OCI-LY3 (cell line): ENCODE measurements at regions not wholly inside any gene's neighbourhood (a gene's known extent, or its start where the extent isn't known, plus 50 kb on each side); places are given as distances from the start of the nearest gene placed in this dataset.

ENCODE experiments used
- H2AFZ ChIP-seq: fragments of 200-600, 300-600 bp; shearing (Covaris generic); 2 replicates; pipeline ENCODE4 v1.6.0; 2014; ENCODE audit warnings: antibody characterized with exemption, low read depth, low read length
- H3K27ac ChIP-seq: fragments of 200-600, 300-600 bp; sonication (generic); 2 replicates; pipeline ENCODE4 v1.5.1; 2014; ENCODE audit warnings: mild to moderate bottlenecking, low read length, moderate library complexity, mixed read lengths
- H3K27me3 ChIP-seq: fragments of 200-600, 300-600 bp; sonication (generic); 2 replicates; pipeline ENCODE4 v1.6.1; 2014; ENCODE audit warnings: low read depth, low read length, mixed read lengths
- H3K36me3 ChIP-seq: fragments of 200-600, 300-600 bp; sonication (generic); replicated peaks from 2 replicates; pipeline ENCODE3; 2014; ENCODE audit warnings: low read depth, low read length, mixed read lengths
- H3K4me1 ChIP-seq: fragments of 300-600, 200-600 bp; sonication (generic); 2 replicates; pipeline ENCODE4 v1.6.1; 2014; ENCODE audit warnings: low read length, mixed read lengths
- H3K4me2 ChIP-seq: fragments of 200-600, 300-600 bp; sonication (generic); 2 replicates; pipeline ENCODE4 v1.6.1; 2014; ENCODE audit warnings: low read length, mixed read lengths
- H3K4me3 ChIP-seq: fragments of 300-600, 200-600 bp; sonication (generic); 2 replicates; pipeline ENCODE4 v1.5.1; 2014; ENCODE audit warnings: antibody characterized with exemption, mild to moderate bottlenecking, low read length, moderate library complexity
- H3K79me2 ChIP-seq: fragments of 300-600, 200-600 bp; shearing (Covaris generic); 2 replicates; pipeline ENCODE4 v1.6.1; 2014; ENCODE audit warnings: mild to moderate bottlenecking, low read length, mixed read lengths
- H3K9ac ChIP-seq: fragments of 300-600, 200-600 bp; shearing (Covaris generic); 2 replicates; pipeline ENCODE4 v1.6.0; 2014; ENCODE audit warnings: mild to moderate bottlenecking, low read length, moderate library complexity
- H3K9me3 ChIP-seq: fragments of 200-600, 300-600 bp; shearing (Covaris generic); 2 replicates; pipeline ENCODE4 v1.6.1; 2014; ENCODE audit warnings: low read length, mixed read lengths; ENCODE audit not compliant: insufficient read depth
- H4K20me1 ChIP-seq: fragments of 200-600, 300-600 bp; sonication (generic); 2 replicates; pipeline ENCODE4 v1.6.1; 2016; ENCODE audit warnings: low read length, mixed read lengths; ENCODE audit not compliant: insufficient read depth
- CTCF ChIP-seq: fragments of 200-600, 300-600 bp; sonication (generic); IDR thresholded peaks from 2 replicates; pipeline ENCODE4 v1.5.1; 2014; ENCODE audit warnings: antibody characterized with exemption, low read length, low read depth
- EZH2phosphoT487 ChIP-seq: fragments of 200-600 bp; shearing (Covaris generic); IDR thresholded peaks from 2 replicates; pipeline ENCODE4 v1.6.1; 2018; ENCODE audit warnings: antibody characterized with exemption, mixed run types, low read depth

GRCh38 chr18:72223733-72224132, 320.4 kb downstream of the CBLN2 start:
- H3K9ac ChIP-seq, result no peak overlapping the region
- no peak overlapping the region for H2AFZ ChIP-seq
- no peak overlapping the region for H3K4me3 ChIP-seq
- H3K27ac ChIP-seq, result no peak overlapping the region
- H3K36me3 ChIP-seq, result no peaks in the 10 kb centered on the region
- TF ChIP-seq EZH2phosphoT487 (no peak), CTCF (no peak)
- no peaks in the 10 kb centered on the region for H3K27me3 ChIP-seq
- H3K4me2 ChIP-seq, result no peak overlapping the region
- no peaks in the 10 kb centered on the region for H3K4me1 ChIP-seq
- H3K9me3 ChIP-seq, result no peaks in the 10 kb centered on the region
- H4K20me1 ChIP-seq, result no peaks in the 10 kb centered on the region
- H3K79me2 ChIP-seq, result no peaks in the 10 kb centered on the region

DNA sequence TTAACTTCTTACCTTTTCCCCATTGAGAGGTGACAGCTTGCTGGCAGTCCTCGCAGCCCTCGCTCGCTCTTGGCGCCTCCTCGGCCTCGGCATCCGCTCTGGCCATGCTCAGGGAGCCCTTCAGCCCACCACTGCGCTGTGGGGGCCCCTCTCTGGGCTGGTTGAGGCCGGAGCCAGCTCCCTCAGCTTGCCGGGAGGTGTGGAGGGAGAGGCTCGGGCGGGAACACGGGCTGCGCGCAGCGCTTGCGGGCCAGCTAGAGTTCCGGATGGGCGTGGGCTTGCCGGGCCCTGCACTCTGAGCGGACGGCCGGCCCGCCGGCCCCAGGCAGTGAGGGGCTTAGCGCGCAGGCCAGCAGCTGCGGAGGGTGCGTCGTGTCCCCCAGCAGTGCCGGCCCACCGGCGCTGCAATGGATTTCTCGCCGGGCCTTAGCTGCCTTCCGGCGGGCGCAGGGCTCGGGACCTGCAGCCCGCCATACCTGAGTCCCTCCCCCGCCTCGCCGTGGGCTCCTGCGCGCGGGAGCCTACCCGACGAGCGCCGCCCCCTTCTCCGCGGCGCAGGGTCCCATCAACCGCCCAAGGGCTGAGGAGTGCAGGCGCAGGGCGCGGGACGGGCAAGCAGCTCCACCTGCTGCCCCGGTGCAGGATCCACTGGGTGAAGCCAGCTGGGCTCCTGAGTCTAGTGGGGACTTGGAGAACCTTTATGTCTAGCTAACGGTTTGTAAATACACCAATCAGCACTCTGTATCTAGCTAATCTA, 335.0 kb downstream of the CBLN2 start:
- no peaks in the 10 kb centered on the region for H3K36me3 ChIP-seq
- H3K4me1 ChIP-seq, result no peaks in the 10 kb centered on the region
- TF ChIP-seq EZH2phosphoT487, result no peak
- no peaks in the 10 kb centered on the region for H3K27me3 ChIP-seq
- H3K4me3 ChIP-seq, result no peak overlapping the region
- H3K4me2 ChIP-seq, result no peak overlapping the region
- H2AFZ ChIP-seq, result no peak overlapping the region
- no peaks in the 10 kb centered on the region for H3K79me2 ChIP-seq
- no peak overlapping the region for H3K9ac ChIP-seq
- peaks cover 5% of the 10 kb centered on the region; the same call in 1 of the 2 replicates for H3K9me3 ChIP-seq
- H4K20me1 ChIP-seq, result no peaks in the 10 kb centered on the region
- H3K27ac ChIP-seq, result no peak overlapping the region

GRCh38 chr18:72207280-72207679, 336.9 kb downstream of the CBLN2 start:
- no peak overlapping the region for H3K9ac ChIP-seq
- no peak overlapping the region for H3K27ac ChIP-seq
- H3K4me1 ChIP-seq, result no peaks in the 10 kb centered on the region
- no peak overlapping the region for H2AFZ ChIP-seq
- H3K4me3 ChIP-seq, result no peak overlapping the region
- H3K36me3 ChIP-seq, result no peaks in the 10 kb centered on the region
- no peaks in the 10 kb centered on the region for H3K79me2 ChIP-seq
- TF ChIP-seq CTCF (no peak), EZH2phosphoT487 (no peak)
- no peaks in the 10 kb centered on the region for H3K27me3 ChIP-seq
- no peaks in the 10 kb centered on the region for H4K20me1 ChIP-seq
- no peak overlapping the region for H3K4me2 ChIP-seq
- peaks cover 2% of the 10 kb centered on the region; the same call in 1 of the 2 replicates for H3K9me3 ChIP-seq

GRCh38 chr18:72206814-72207213, 337.3 kb downstream of the CBLN2 start:
- H3K4me3 ChIP-seq, result no peak overlapping the region
- H3K79me2 ChIP-seq, result no peaks in the 10 kb centered on the region
- no peak for TF ChIP-seq EZH2phosphoT487
- no peak for TF ChIP-seq CTCF
- no peak overlapping the region for H3K4me2 ChIP-seq
- no peak overlapping the region for H3K9ac ChIP-seq
- no peaks in the 10 kb centered on the region; the same call in 1 of the 2 replicates for H3K9me3 ChIP-seq
- H2AFZ ChIP-seq, result no peak overlapping the region
- no peaks in the 10 kb centered on the region for H3K27me3 ChIP-seq
- no peak overlapping the region for H3K27ac ChIP-seq
- H3K4me1 ChIP-seq, result no peaks in the 10 kb centered on the region
- H3K36me3 ChIP-seq, result no peaks in the 10 kb centered on the region
- no peaks in the 10 kb centered on the region for H4K20me1 ChIP-seq
